GM23338 (cell line): ENCODE measurements at regions not wholly inside any gene's neighbourhood (a gene's known extent, or its start where the extent isn't known, plus 50 kb on each side); places are given as distances from the start of the nearest gene placed in this dataset.

Source experiments
- CREB1 ChIP-seq: fragments of 250-450 bp; sonication (Bioruptor Pico); IDR thresholded peaks from 2 replicates; pipeline ENCODE4 v1.5.0; 2020; ENCODE audit warnings: low read depth, mild to moderate bottlenecking, moderate library complexity
- TF ChIP-seq, protein P1 (sequence below), 2 experiments: fragments of 200-600 bp in 1 of 2; sonication (generic) in 1 of 2; conservative IDR thresholded peaks; 2 replicates each; pipeline versions ENCODE4 v1.5.1 to v1.6.1; 2016 to 2017; ENCODE audit warnings: antibody characterized with exemption in 2 of 2, low read depth in 2 of 2, mild to moderate bottlenecking in 2 of 2, moderate library complexity in 1 of 2

DNA sequence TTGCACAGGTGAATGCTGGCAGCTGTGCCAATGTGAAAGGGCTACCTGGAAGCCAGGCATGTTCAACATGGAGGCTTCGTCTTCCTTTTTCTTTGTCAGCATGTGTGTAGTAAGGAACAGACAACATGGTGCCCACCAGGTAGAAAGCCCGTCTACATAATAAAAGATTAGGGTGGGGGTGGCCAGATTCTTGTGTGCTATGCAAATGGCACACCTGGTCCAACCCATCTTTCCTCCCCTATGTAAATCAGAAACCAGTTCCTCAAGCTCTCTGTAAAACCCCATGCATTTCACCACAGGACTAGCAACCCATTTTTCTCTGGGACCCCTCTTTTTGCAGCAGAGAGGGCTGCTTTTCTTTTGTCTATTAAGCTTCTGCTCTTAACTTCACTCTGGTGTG is 72.3 kb upstream of the ZP4 start:
- TF ChIP-seq, protein P1, sequence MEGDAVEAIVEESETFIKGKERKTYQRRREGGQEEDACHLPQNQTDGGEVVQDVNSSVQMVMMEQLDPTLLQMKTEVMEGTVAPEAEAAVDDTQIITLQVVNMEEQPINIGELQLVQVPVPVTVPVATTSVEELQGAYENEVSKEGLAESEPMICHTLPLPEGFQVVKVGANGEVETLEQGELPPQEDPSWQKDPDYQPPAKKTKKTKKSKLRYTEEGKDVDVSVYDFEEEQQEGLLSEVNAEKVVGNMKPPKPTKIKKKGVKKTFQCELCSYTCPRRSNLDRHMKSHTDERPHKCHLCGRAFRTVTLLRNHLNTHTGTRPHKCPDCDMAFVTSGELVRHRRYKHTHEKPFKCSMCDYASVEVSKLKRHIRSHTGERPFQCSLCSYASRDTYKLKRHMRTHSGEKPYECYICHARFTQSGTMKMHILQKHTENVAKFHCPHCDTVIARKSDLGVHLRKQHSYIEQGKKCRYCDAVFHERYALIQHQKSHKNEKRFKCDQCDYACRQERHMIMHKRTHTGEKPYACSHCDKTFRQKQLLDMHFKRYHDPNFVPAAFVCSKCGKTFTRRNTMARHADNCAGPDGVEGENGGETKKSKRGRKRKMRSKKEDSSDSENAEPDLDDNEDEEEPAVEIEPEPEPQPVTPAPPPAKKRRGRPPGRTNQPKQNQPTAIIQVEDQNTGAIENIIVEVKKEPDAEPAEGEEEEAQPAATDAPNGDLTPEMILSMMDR (conservative IDR thresholded peaks at IDR 0.05; ENCODE audit: low read depth in 2 of 2) = no peak
- TF ChIP-seq CREB1 = no peak
